Right lobe of liver (tissue), 6 donors: ENCODE measurements at regions not wholly inside any gene's neighbourhood (a gene's known extent, or its start where the extent isn't known, plus 50 kb on each side); places are given as distances from the start of the nearest gene placed in this dataset.

ENCODE experiments used
- ATAC-seq, 4 donors: fragments of 200-7000 bp; cut with Tn5 transposase; one replicate each; pipeline ENCODE4 v1.9.1; 2020; ENCODE audit warnings: mild to moderate bottlenecking in 4 of 4, moderate library complexity in 4 of 4
- DNase-seq, 3 donors: peaks; one replicate each; pipeline ENCODE4 v3.0.0-alpha.2; 2020
- H3K27ac ChIP-seq, 3 donors: fragments of 200-600 bp; one replicate each; pipeline ENCODE4 v1.8.0; 2022
- H3K27me3 ChIP-seq, 2 donors: fragments of 200-600 bp; one replicate each; pipeline ENCODE4 v1.8.0; 2022
- H3K36me3 ChIP-seq, 4 donors: fragments of 200-600 bp; sonication (generic) in 1 of 4; one replicate each; pipeline versions ENCODE4 v1.5.1 to v1.8.0; 2017 to 2022; ENCODE audit warnings: control low read depth in 1 of 4
- H3K4me1 ChIP-seq, 4 donors: fragments of 200-600 bp; sonication (generic) in 1 of 4; one replicate each; pipeline versions ENCODE4 v1.5.1 to v1.8.0; 2017 to 2022; ENCODE audit warnings: control low read depth in 1 of 4
- H3K4me3 ChIP-seq, 3 donors: fragments of 200-600 bp; one replicate each; pipeline ENCODE4 v1.8.0; 2022
- H3K9me3 ChIP-seq, 4 donors: fragments of 200-600 bp; sonication (generic) in 1 of 4; one replicate each; pipeline versions ENCODE4 v1.5.1 to v1.8.0; 2017 to 2022; ENCODE audit warnings: control low read depth in 1 of 4
- CTCF ChIP-seq, 4 donors: fragments of 200-600 bp in 3 of 4; fragments of 450-650 bp in 1 of 4; IDR thresholded peaks; one replicate each; pipeline versions ENCODE4 v1.5.1 to v1.8.0; 2016 to 2022; ENCODE audit warnings: antibody characterized with exemption in 4 of 4, mild to moderate bottlenecking in 2 of 4
- POLR2A ChIP-seq: fragments of 450-650 bp; IDR thresholded peaks from one replicate; pipeline ENCODE4 v1.6.1; 2017; ENCODE audit warnings: antibody characterized with exemption, mild to moderate bottlenecking
- WGBS: methylation state at CpG from one replicate; pipeline ENCODE4 v1.1.6; 2018; ENCODE audit warnings: low coverage, low lambda C conversion rate; ENCODE audit not compliant: insufficient coverage; ENCODE audit errors: missing lambda C conversion rate; 5-methylcytosine and 5-hydroxymethylcytosine counted together
- intact Hi-C, 2 donors: fragments of 100-400 bp; cut with DNase I; formaldehyde crosslinking; loops; one replicate each; pipeline versions ENCODE4 v1.11.2 to v1.14.1; 2022
- donor health status: DM: no; HTN: yes; CAD: no.
- donor health status: DM: no; HTN: no; CAD: no.
- donor health status: DM: no; HTN: no; CAD: no.
- donor health status: DM: no; HTN: yes; CAD: no.
- donor health status: DM: no; HTN: yes; CAD: no.

- Histone ChIP-seq H3K9me3 (no peaks in the 10 kb centered on the region), H3K4me1 (no peaks in the 10 kb centered on the region), H3K27ac (no peak overlapping the region), H3K27me3 (no peaks in the 10 kb centered on the region), H3K4me3 (no peak overlapping the region), H3K36me3 (no peaks in the 10 kb centered on the region)
- TF ChIP-seq CTCF (IDR thresholded peaks at IDR 0.05) (no peak), POLR2A (no peak)
- ATAC-seq, result no peak
- DNase-seq, result no peak
- intact Hi-C loops, result no loop called here
- WGBS, result 57% methylated on average over 2 of the region's 2 CpGs
Observed at GRCh38 chr13:68264692-68265091, 1034.6 kb upstream of the PCDH9 start.

GRCh38 chr13:68261105-68261504 is 1031.0 kb upstream of the PCDH9 start:
- TF ChIP-seq POLR2A (no peak), CTCF (IDR thresholded peaks at IDR 0.05) (no peak)
- H3K9me3 ChIP-seq, result no peaks in the 10 kb centered on the region
- no peak overlapping the region for H3K27ac ChIP-seq
- no peaks in the 10 kb centered on the region for H3K4me1 ChIP-seq
- H3K27me3 ChIP-seq, result no peaks in the 10 kb centered on the region
- ATAC-seq (no peak), DNase-seq (no peak)
- intact Hi-C loops, result no loop called here
- WGBS, result 19% methylated on average over 2 of the region's 6 CpGs
- H3K4me3 ChIP-seq, result no peak overlapping the region
- no peaks in the 10 kb centered on the region for H3K36me3 ChIP-seq

GRCh38 chr13:68257111-68257842 is 1027.1 kb upstream of the PCDH9 start:
- H3K27ac ChIP-seq, result no peak overlapping the region
- intact Hi-C loops, result no loop called here
- no peaks in the 10 kb centered on the region for H3K9me3 ChIP-seq
- no peaks in the 10 kb centered on the region for H3K4me1 ChIP-seq
- 49% methylated on average over 4 of the region's 15 CpGs for WGBS
- DNase-seq, result no peak
- no peak for ATAC-seq
- no peaks in the 10 kb centered on the region for H3K27me3 ChIP-seq
- H3K36me3 ChIP-seq, result no peaks in the 10 kb centered on the region
- no peak overlapping the region for H3K4me3 ChIP-seq
- TF ChIP-seq CTCF (IDR thresholded peaks at IDR 0.05), result no peak
- no peak for TF ChIP-seq POLR2A

GRCh38 chr13:68254151-68254550 is 1024.0 kb upstream of the PCDH9 start:
- H3K4me3 ChIP-seq, result no peak overlapping the region
- ATAC-seq (no peak), DNase-seq (no peak)
- intact Hi-C loops, result no loop called here
- no peaks in the 10 kb centered on the region for H3K27me3 ChIP-seq
- TF ChIP-seq CTCF (IDR thresholded peaks at IDR 0.05) (no peak), POLR2A (no peak)
- H3K4me1 ChIP-seq, result no peaks in the 10 kb centered on the region
- WGBS, result 45% methylated on average over 4 of the region's 4 CpGs
- H3K9me3 ChIP-seq, result no peaks in the 10 kb centered on the region
- H3K27ac ChIP-seq, result no peak overlapping the region
- no peaks in the 10 kb centered on the region for H3K36me3 ChIP-seq

- Histone ChIP-seq H3K36me3 (no peaks in the 10 kb centered on the region), H3K27me3 (no peaks in the 10 kb centered on the region), H3K27ac (no peak overlapping the region), H3K9me3 (no peaks in the 10 kb centered on the region), H3K4me1 (no peaks in the 10 kb centered on the region), H3K4me3 (no peak overlapping the region)
- peak in 2 of 4 donors; percentile 36 to 43 for ATAC-seq
- intact Hi-C loops, result no loop called here
- DNase-seq, result no peak
- TF ChIP-seq POLR2A (no peak), CTCF (IDR thresholded peaks at IDR 0.05) (peak in 3 of 4 donors; percentile 10 to 19 (median 11))
Observed at GRCh38 chr13:68234274-68234673, 1004.1 kb upstream of the PCDH9 start.
